ENCODE measurements at regions not wholly inside any gene's neighbourhood (a gene's known extent, or its start where the extent isn't known, plus 50 kb on each side); places are given as distances from the start of the nearest gene placed in this dataset.

GRCh38 chr3:22265403-22265802 is 514.4 kb upstream of the ZNF385D start:
- TF ChIP-seq CTCF (IDR thresholded peaks at IDR 0.05; ENCODE audit: insufficient read depth, low read length, poor library complexity, severe bottlenecking) (no peak), EZH2phosphoT487 (conservative IDR thresholded peaks at IDR 0.05; ENCODE audit: low read length) (no peak)
